ENCODE measurements at regions not wholly inside any gene's neighbourhood (a gene's known extent, or its start where the extent isn't known, plus 50 kb on each side); places are given as distances from the start of the nearest gene placed in this dataset.

DNA sequence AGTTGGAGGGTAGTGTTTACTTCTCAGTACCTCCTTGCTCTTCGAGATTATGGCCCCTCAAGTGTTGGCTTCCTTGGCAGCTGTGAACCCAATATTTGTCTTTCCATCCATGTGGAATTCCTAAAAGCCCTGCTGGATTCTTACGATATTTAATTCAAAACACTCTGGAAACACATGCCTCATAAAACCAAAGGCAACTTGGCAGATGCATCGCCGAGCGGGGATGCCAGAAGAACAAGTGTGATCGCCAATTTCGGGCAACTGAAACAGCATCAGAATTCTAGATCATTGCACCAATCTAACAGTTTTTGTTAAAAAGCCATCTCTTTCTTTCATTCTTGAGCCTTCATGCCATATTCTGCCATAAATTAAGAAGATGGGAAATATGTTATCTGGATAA, 934.4 kb downstream of the AACS start:
- ATAC-seq (no peak), DNase-seq (no peak)
- 72 to 90% (median 88%) methylated on average over 7 of the region's 7 CpGs for WGBS, 4 donors
- H3K4me1 ChIP-seq, result no peaks in the 10 kb centered on the region
- H3K36me3 ChIP-seq, result no peaks in the 10 kb centered on the region
- no peak overlapping the region for H3K4me3 ChIP-seq
- intact Hi-C loops (cut with DNase I), result no loop called here
- H3K27me3 ChIP-seq, result no peaks in the 10 kb centered on the region
- H3K9me3 ChIP-seq, result peaks cover 0 to 24% (median 14%) of the 10 kb centered on the region in 12 donors
- H3K27ac ChIP-seq, result no peak overlapping the region
- TF ChIP-seq, protein P1, sequence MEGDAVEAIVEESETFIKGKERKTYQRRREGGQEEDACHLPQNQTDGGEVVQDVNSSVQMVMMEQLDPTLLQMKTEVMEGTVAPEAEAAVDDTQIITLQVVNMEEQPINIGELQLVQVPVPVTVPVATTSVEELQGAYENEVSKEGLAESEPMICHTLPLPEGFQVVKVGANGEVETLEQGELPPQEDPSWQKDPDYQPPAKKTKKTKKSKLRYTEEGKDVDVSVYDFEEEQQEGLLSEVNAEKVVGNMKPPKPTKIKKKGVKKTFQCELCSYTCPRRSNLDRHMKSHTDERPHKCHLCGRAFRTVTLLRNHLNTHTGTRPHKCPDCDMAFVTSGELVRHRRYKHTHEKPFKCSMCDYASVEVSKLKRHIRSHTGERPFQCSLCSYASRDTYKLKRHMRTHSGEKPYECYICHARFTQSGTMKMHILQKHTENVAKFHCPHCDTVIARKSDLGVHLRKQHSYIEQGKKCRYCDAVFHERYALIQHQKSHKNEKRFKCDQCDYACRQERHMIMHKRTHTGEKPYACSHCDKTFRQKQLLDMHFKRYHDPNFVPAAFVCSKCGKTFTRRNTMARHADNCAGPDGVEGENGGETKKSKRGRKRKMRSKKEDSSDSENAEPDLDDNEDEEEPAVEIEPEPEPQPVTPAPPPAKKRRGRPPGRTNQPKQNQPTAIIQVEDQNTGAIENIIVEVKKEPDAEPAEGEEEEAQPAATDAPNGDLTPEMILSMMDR (IDR thresholded peaks at IDR 0.05), result no peak
- no peak for TF ChIP-seq POLR2A (IDR thresholded peaks at IDR 0.05)

DNA sequence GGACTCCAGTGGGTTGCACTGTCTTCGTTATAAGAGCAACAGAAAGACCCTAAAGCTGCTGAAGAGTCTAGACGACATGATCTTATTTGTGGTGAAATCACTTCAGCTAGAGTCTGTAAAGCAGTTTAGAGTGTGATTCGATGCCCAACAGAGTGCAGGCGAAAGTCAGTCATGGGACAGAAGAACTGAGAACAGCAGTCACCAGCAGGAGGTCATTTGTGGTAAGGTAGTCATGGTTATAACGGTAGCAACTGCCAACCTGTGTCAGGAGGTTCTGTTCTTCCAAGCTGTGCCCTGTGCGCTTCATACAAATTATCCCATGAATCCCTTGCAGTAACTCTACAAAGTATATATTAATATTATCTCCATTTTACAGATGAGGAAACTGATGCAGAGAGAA, 954.1 kb downstream of the AACS start:
- intact Hi-C loops (cut with DNase I), result no loop called here
- 53 to 75% (median 67%) methylated on average over 6 of the region's 6 CpGs for WGBS, 4 donors
- peaks cover 0 to 34% (median 14%) of the 10 kb centered on the region in 12 donors for H3K9me3 ChIP-seq
- H3K27ac ChIP-seq, result no peak overlapping the region
- H3K27me3 ChIP-seq, result no peaks in the 10 kb centered on the region
- DNase-seq, result no peak
- TF ChIP-seq, protein P1 (IDR thresholded peaks at IDR 0.05), result no peak
- no peak for TF ChIP-seq POLR2A (IDR thresholded peaks at IDR 0.05)
- H3K4me3 ChIP-seq, result no peak overlapping the region
- H3K4me1 ChIP-seq, result no peaks in the 10 kb centered on the region
- ATAC-seq, result no peak
- no peaks in the 10 kb centered on the region for H3K36me3 ChIP-seq

DNA sequence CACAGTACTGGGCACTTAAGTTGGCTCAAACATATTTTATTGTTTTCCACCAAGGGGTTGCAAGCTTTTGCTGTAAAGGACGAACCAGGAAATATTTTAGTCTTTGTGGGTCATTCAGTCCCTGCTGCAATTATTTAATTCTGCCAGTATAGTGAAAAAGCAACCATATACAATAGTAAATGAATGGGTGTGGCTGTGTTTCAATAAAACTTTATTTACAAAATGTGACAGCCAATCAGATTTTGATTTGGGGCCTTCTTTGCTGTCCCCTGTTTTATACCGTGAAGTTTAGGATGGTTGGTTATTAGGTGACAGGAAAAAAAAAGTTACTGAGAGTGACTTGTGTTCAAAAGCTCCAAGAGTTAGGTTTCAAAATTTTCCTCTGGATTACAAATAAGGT, 956.4 kb downstream of the AACS start:
- peaks cover 0 to 31% (median 13%) of the 10 kb centered on the region in 12 donors for H3K9me3 ChIP-seq
- TF ChIP-seq, protein P1 (IDR thresholded peaks at IDR 0.05), result no peak
- no peak for TF ChIP-seq POLR2A (IDR thresholded peaks at IDR 0.05)
- H3K27ac ChIP-seq, result no peak overlapping the region
- no peak overlapping the region for H3K4me3 ChIP-seq
- DNase-seq (no peak), ATAC-seq (no peak)
- WGBS, 4 donors, result 66 to 70% (median 70%) methylated on average over 2 of the region's 2 CpGs
- intact Hi-C loops (cut with DNase I), result no loop called here
- H3K27me3 ChIP-seq, result no peaks in the 10 kb centered on the region
- no peaks in the 10 kb centered on the region for H3K36me3 ChIP-seq
- no peaks in the 10 kb centered on the region for H3K4me1 ChIP-seq

DNA sequence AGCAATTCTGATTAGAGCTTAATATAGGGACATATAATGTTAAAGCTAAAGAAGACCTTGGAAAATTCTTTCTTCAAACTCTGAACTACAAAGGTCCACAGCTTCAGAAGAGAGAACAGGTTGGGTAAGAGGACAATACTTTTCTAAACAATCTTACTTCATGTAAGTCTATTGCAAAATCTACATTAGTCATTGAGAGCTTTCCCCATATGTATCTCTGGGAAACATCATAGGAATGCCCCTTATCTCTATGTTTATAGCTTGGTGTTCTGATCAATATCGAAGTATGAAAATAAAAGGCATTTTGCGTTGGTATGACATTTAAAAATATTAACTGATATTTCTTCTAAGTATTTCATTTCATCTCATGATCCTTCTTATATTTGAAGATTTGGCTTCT, 962.6 kb downstream of the AACS start:
- TF ChIP-seq, protein P1 (IDR thresholded peaks at IDR 0.05), result no peak
- TF ChIP-seq POLR2A (IDR thresholded peaks at IDR 0.05), result no peak
- Histone ChIP-seq H3K4me1 (no peaks in the 10 kb centered on the region), H3K27ac (no peak overlapping the region), H3K9me3 (no peaks in the 10 kb centered on the region), H3K27me3 (no peaks in the 10 kb centered on the region), H3K36me3 (no peaks in the 10 kb centered on the region), H3K4me3 (no peak overlapping the region)
- WGBS, 4 donors, result 88 to 97% (median 94%) methylated on average over 2 of the region's 2 CpGs
- intact Hi-C loops (cut with DNase I), result no loop called here
- DNase-seq (no peak), ATAC-seq (no peak)

Measured in heart left ventricle (tissue), 16 donors.